ENCODE measurements at regions not wholly inside any gene's neighbourhood (a gene's known extent, or its start where the extent isn't known, plus 50 kb on each side); places are given as distances from the start of the nearest gene placed in this dataset.

DNA sequence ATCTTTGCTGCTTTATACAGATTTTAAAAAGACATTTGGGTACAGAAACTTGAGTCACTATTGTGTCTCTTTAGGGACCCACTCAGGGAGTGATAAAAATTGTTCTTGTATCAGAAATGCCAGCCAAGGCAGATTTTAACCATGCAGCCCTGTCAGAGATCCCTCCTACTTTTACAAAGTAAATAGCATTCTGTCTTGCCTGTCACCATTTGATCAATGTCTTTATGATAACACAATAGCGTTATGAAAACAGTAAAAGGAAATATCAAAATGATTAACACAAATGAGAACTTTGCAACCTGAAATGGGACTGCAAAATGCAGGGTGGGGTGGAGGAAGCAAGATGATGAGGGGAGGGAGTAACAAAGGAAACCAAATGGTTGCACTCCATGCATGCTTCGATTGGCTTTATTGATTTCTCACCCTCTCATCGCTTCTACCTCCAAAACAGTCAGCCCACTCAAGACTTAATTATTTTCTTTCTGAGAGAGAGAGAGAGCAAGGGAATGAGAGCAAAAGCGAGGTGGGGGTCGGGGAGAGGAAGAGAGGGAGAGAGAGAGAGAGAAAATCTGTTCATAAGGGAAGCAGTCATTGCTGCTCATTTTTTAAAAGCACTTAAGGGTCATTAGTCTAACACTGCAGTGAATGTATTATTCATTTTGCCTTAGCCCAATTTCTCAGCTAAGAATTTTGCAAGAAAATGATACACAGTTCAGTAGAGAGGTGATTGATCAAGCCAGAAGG lies 576.5 kb downstream of the CSNK1G3 start:
- no peaks in the 10 kb centered on the region for H3K9me3 ChIP-seq (ENCODE audit: low read depth, low read length, poor library complexity, severe bottlenecking)
- no peak for DNase-seq (ENCODE audit: low spot score)
- H3K36me3 ChIP-seq (ENCODE audit: insufficient read depth, low read length, poor library complexity, severe bottlenecking): no peaks in the 10 kb centered on the region
- H3K27ac ChIP-seq (ENCODE audit: low read depth, low read length, poor library complexity, severe bottlenecking): no peak overlapping the region
- ChIA-PET POLR2A (ENCODE audit: low non-redundant PET) (no interaction called here), CTCF (no interaction called here)
- peaks cover 3% of the 10 kb centered on the region for H3K27me3 ChIP-seq (replicated peaks; ENCODE audit: insufficient read depth, low read depth, low read length, poor library complexity)
- no peaks in the 10 kb centered on the region for H3K4me1 ChIP-seq (ENCODE audit: insufficient read depth, low read length, poor library complexity, severe bottlenecking)
- BruUV-seq (replicated peaks): no TSS peak
- no peak overlapping the region for H3K4me3 ChIP-seq (ENCODE audit: low read depth, low read length, poor library complexity, severe bottlenecking)
- TF ChIP-seq, protein P1, sequence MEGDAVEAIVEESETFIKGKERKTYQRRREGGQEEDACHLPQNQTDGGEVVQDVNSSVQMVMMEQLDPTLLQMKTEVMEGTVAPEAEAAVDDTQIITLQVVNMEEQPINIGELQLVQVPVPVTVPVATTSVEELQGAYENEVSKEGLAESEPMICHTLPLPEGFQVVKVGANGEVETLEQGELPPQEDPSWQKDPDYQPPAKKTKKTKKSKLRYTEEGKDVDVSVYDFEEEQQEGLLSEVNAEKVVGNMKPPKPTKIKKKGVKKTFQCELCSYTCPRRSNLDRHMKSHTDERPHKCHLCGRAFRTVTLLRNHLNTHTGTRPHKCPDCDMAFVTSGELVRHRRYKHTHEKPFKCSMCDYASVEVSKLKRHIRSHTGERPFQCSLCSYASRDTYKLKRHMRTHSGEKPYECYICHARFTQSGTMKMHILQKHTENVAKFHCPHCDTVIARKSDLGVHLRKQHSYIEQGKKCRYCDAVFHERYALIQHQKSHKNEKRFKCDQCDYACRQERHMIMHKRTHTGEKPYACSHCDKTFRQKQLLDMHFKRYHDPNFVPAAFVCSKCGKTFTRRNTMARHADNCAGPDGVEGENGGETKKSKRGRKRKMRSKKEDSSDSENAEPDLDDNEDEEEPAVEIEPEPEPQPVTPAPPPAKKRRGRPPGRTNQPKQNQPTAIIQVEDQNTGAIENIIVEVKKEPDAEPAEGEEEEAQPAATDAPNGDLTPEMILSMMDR (conservative IDR thresholded peaks at IDR 0.05; ENCODE audit: low read depth, low read length): no peak
- TF ChIP-seq EZH2 (IDR thresholded peaks at IDR 0.05; ENCODE audit: borderline replicate concordance, low read depth, low read length, poor library complexity, severe bottlenecking): no peak
- intact Hi-C loops (cut with micrococcal nuclease; ENCODE audit: unreplicated experiment): no loop called here

DNA sequence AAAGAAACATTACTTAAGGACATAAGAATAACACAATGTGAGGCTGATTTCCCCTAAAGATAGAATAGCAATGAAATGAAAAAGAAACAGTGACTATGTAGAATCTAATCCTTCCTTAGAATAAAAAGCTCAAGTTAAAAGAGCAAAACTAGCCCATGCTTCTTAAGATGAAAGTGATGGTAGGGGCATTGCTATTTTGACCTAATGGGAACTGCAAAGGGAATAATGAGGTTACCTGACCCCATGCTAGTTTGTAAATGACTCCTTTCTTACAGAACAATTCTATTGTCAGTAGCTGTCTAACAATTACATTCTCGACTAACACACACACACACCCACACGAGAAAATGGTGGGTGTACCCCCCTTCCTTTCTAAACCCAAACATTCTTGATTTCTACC lies 575.8 kb downstream of the CSNK1G3 start:
- H3K4me1 ChIP-seq (ENCODE audit: insufficient read depth, low read length, poor library complexity, severe bottlenecking): no peaks in the 10 kb centered on the region
- CTCF ChIA-PET: no interaction called here
- intact Hi-C loops (cut with micrococcal nuclease; ENCODE audit: unreplicated experiment): no loop called here
- no peak overlapping the region for H3K4me3 ChIP-seq (ENCODE audit: low read depth, low read length, poor library complexity, severe bottlenecking)
- no TSS peak for BruUV-seq (replicated peaks)
- POLR2A ChIA-PET (ENCODE audit: low non-redundant PET): no interaction called here
- no peak for DNase-seq (ENCODE audit: low spot score)
- no peaks in the 10 kb centered on the region for H3K9me3 ChIP-seq (ENCODE audit: low read depth, low read length, poor library complexity, severe bottlenecking)
- TF ChIP-seq EZH2 (IDR thresholded peaks at IDR 0.05; ENCODE audit: borderline replicate concordance, low read depth, low read length, poor library complexity, severe bottlenecking): no peak
- TF ChIP-seq, protein P1 (conservative IDR thresholded peaks at IDR 0.05; ENCODE audit: low read depth, low read length): no peak
- H3K27ac ChIP-seq (ENCODE audit: low read depth, low read length, poor library complexity, severe bottlenecking): no peak overlapping the region
- no peaks in the 10 kb centered on the region for H3K36me3 ChIP-seq (ENCODE audit: insufficient read depth, low read length, poor library complexity, severe bottlenecking)
- H3K27me3 ChIP-seq (replicated peaks; ENCODE audit: insufficient read depth, low read depth, low read length, poor library complexity): peaks cover 3% of the 10 kb centered on the region

DNA sequence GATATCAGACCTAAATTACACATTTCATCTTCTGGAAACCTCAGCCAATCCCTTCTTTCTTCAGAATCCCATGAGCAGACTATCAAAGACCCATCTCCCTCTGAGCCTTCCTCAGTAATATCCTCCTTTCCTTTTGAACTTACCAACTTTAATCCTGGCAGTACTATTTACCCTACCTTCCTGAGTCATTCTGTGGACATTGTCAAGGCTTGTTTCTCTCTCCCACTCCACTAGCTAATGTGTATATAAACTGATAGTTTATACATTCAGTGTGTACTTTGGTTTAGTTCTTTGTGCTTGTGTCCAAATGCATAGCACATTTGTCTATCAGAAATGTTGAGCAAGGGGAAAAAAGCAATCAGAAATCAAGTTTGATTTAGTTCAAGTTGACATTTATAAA lies 568.3 kb downstream of the CSNK1G3 start:
- ChIA-PET POLR2A (ENCODE audit: low non-redundant PET) (no interaction called here), CTCF (no interaction called here)
- no peak for DNase-seq (ENCODE audit: low spot score)
- H3K9me3 ChIP-seq (ENCODE audit: low read depth, low read length, poor library complexity, severe bottlenecking): no peaks in the 10 kb centered on the region
- no peaks in the 10 kb centered on the region for H3K36me3 ChIP-seq (ENCODE audit: insufficient read depth, low read length, poor library complexity, severe bottlenecking)
- H3K27ac ChIP-seq (ENCODE audit: low read depth, low read length, poor library complexity, severe bottlenecking): no peak overlapping the region
- H3K27me3 ChIP-seq (replicated peaks; ENCODE audit: insufficient read depth, low read depth, low read length, poor library complexity): peaks cover 11% of the 10 kb centered on the region
- intact Hi-C loops (cut with micrococcal nuclease; ENCODE audit: unreplicated experiment): no loop called here
- H3K4me3 ChIP-seq (ENCODE audit: low read depth, low read length, poor library complexity, severe bottlenecking): no peak overlapping the region
- BruUV-seq (replicated peaks): no TSS peak
- TF ChIP-seq, protein P1 (conservative IDR thresholded peaks at IDR 0.05; ENCODE audit: low read depth, low read length): no peak
- no peak for TF ChIP-seq EZH2 (IDR thresholded peaks at IDR 0.05; ENCODE audit: borderline replicate concordance, low read depth, low read length, poor library complexity, severe bottlenecking)
- no peaks in the 10 kb centered on the region for H3K4me1 ChIP-seq (ENCODE audit: insufficient read depth, low read length, poor library complexity, severe bottlenecking)
